BLaER1 treated with 17β-estradiol and CSF1 and Interleukin-3, amounts not matched to agents 10 nM and 100 nM (cell line): ENCODE measurements at regions not wholly inside any gene's neighbourhood (a gene's known extent, or its start where the extent isn't known, plus 50 kb on each side); places are given as distances from the start of the nearest gene placed in this dataset.

Source experiments
- H3K27ac ChIP-seq, 11 experiments: shearing (Covaris generic); formaldehyde crosslinking; 2 replicates each; pipeline ENCODE4 v1.8.1; 2022
- H3K27me3 ChIP-seq, 11 experiments: shearing (Covaris generic); formaldehyde crosslinking; 2 replicates each; pipeline ENCODE4 v1.8.1; 2022
- H3K36me3 ChIP-seq, 11 experiments: shearing (Covaris generic); formaldehyde crosslinking; 2 replicates each; pipeline ENCODE4 v1.8.1; 2022
- H3K4me1 ChIP-seq, 10 experiments: shearing (Covaris generic); formaldehyde crosslinking; 2 replicates each; pipeline ENCODE4 v1.8.1; 2022
- H3K4me2 ChIP-seq, 11 experiments: shearing (Covaris generic); formaldehyde crosslinking; 2 replicates each; pipeline ENCODE4 v1.8.1; 2022
- H3K4me3 ChIP-seq, 10 experiments: shearing (Covaris generic); formaldehyde crosslinking; 2 replicates each; pipeline ENCODE4 v1.8.1; 2022
- H3K9ac ChIP-seq, 11 experiments: shearing (Covaris generic); formaldehyde crosslinking; 2 replicates each; pipeline ENCODE4 v1.8.1; 2022
- H3K9me3 ChIP-seq, 11 experiments: shearing (Covaris generic); formaldehyde crosslinking; replicated peaks in 1 of 11; 2 replicates each; pipeline ENCODE4 v1.8.1; 2022
- H4K20me1 ChIP-seq, 11 experiments: shearing (Covaris generic); formaldehyde crosslinking; 2 replicates each; pipeline ENCODE4 v1.8.1; 2022
- Cebpa-rat ChIP-seq, 11 experiments: shearing (Covaris generic); IDR thresholded peaks; 2 replicates each; pipeline ENCODE4 v1.8.1; 2022

- no peak overlapping the region for H3K4me2 ChIP-seq
- H3K4me1 ChIP-seq: no peaks in the 10 kb centered on the region
- no peak for TF ChIP-seq Cebpa-rat (IDR thresholded peaks at IDR 0.05)
- H3K9me3 ChIP-seq: no peaks in the 10 kb centered on the region
- H3K9ac ChIP-seq: no peak overlapping the region
- H3K27ac ChIP-seq: no peak overlapping the region
- no peaks in the 10 kb centered on the region for H3K27me3 ChIP-seq
- H3K36me3 ChIP-seq: no peaks in the 10 kb centered on the region
- H4K20me1 ChIP-seq: no peaks in the 10 kb centered on the region
- H3K4me3 ChIP-seq: no peak overlapping the region
Observed at GRCh38 chr17:12519956-12520594, 145.6 kb upstream of the MYOCD start.

GRCh38 chr17:12521416-12521815 is 144.3 kb upstream of the MYOCD start:
- no peak for TF ChIP-seq Cebpa-rat (IDR thresholded peaks at IDR 0.05)
- no peaks in the 10 kb centered on the region for H3K36me3 ChIP-seq

GRCh38 chr17:12522336-12522735 is 143.4 kb upstream of the MYOCD start:
- no peak overlapping the region for H3K27ac ChIP-seq
- no peak for TF ChIP-seq Cebpa-rat (IDR thresholded peaks at IDR 0.05)
- H3K27me3 ChIP-seq: no peaks in the 10 kb centered on the region
- H3K4me3 ChIP-seq: no peak overlapping the region
- H4K20me1 ChIP-seq: no peaks in the 10 kb centered on the region
- no peaks in the 10 kb centered on the region for H3K4me1 ChIP-seq
- H3K9me3 ChIP-seq: no peaks in the 10 kb centered on the region
- H3K4me2 ChIP-seq: no peak overlapping the region
- H3K36me3 ChIP-seq: no peaks in the 10 kb centered on the region
- no peak overlapping the region for H3K9ac ChIP-seq

More at GRCh38 chr17:12521416-12521815, 144.3 kb upstream of the MYOCD start:
- no peak overlapping the region for H3K27ac ChIP-seq
- H3K27me3 ChIP-seq: no peaks in the 10 kb centered on the region
- H3K9me3 ChIP-seq: no peaks in the 10 kb centered on the region
- no peak overlapping the region for H3K9ac ChIP-seq
- no peaks in the 10 kb centered on the region for H3K4me1 ChIP-seq
- no peaks in the 10 kb centered on the region for H4K20me1 ChIP-seq
- no peak overlapping the region for H3K4me2 ChIP-seq
- no peak overlapping the region for H3K4me3 ChIP-seq

GRCh38 chr17:12522743-12523183 is 142.9 kb upstream of the MYOCD start:
- H4K20me1 ChIP-seq: no peaks in the 10 kb centered on the region
- no peak for TF ChIP-seq Cebpa-rat (IDR thresholded peaks at IDR 0.05)
- no peaks in the 10 kb centered on the region for H3K9me3 ChIP-seq
- H3K27me3 ChIP-seq: no peaks in the 10 kb centered on the region
- H3K4me2 ChIP-seq: no peak overlapping the region
- H3K4me3 ChIP-seq: no peak overlapping the region
- H3K36me3 ChIP-seq: no peaks in the 10 kb centered on the region
- H3K9ac ChIP-seq: no peak overlapping the region
- no peak overlapping the region for H3K27ac ChIP-seq
- no peaks in the 10 kb centered on the region for H3K4me1 ChIP-seq

GRCh38 chr17:12523244-12523643 is 142.4 kb upstream of the MYOCD start:
- H3K9me3 ChIP-seq: no peaks in the 10 kb centered on the region
- no peak overlapping the region for H3K9ac ChIP-seq
- H4K20me1 ChIP-seq: no peaks in the 10 kb centered on the region
- H3K4me1 ChIP-seq: no peaks in the 10 kb centered on the region
- TF ChIP-seq Cebpa-rat (IDR thresholded peaks at IDR 0.05): no peak
- H3K27me3 ChIP-seq: no peaks in the 10 kb centered on the region
- H3K4me2 ChIP-seq: no peak overlapping the region
- no peaks in the 10 kb centered on the region for H3K36me3 ChIP-seq
- H3K4me3 ChIP-seq: no peak overlapping the region
- no peak overlapping the region for H3K27ac ChIP-seq

- TF ChIP-seq Cebpa-rat (IDR thresholded peaks at IDR 0.05): no peak
- H3K4me1 ChIP-seq: no peaks in the 10 kb centered on the region
- H3K36me3 ChIP-seq: no peaks in the 10 kb centered on the region
- H3K4me3 ChIP-seq: no peak overlapping the region
- H3K4me2 ChIP-seq: no peak overlapping the region
- no peaks in the 10 kb centered on the region for H3K9me3 ChIP-seq
- H3K27me3 ChIP-seq: no peaks in the 10 kb centered on the region
- no peak overlapping the region for H3K27ac ChIP-seq
- no peak overlapping the region for H3K9ac ChIP-seq
- no peaks in the 10 kb centered on the region for H4K20me1 ChIP-seq
Observed at GRCh38 chr17:12528036-12528435, 137.7 kb upstream of the MYOCD start.

GRCh38 chr17:12530161-12530560 is 135.5 kb upstream of the MYOCD start:
- Histone ChIP-seq H3K4me3 (no peak overlapping the region), H3K9ac (no peak overlapping the region), H3K27me3 (no peaks in the 10 kb centered on the region), H3K27ac (no peak overlapping the region), H4K20me1 (no peaks in the 10 kb centered on the region), H3K4me1 (no peaks in the 10 kb centered on the region), H3K9me3 (no peaks in the 10 kb centered on the region), H3K4me2 (no peak overlapping the region), H3K36me3 (no peaks in the 10 kb centered on the region)
- TF ChIP-seq Cebpa-rat (IDR thresholded peaks at IDR 0.05): no peak

GRCh38 chr17:12536021-12536420 is 129.7 kb upstream of the MYOCD start:
- no peaks in the 10 kb centered on the region for H4K20me1 ChIP-seq
- TF ChIP-seq Cebpa-rat (IDR thresholded peaks at IDR 0.05): no peak
- no peak overlapping the region for H3K4me3 ChIP-seq
- no peak overlapping the region for H3K4me2 ChIP-seq
- H3K27me3 ChIP-seq: no peaks in the 10 kb centered on the region
- H3K36me3 ChIP-seq: no peaks in the 10 kb centered on the region
- no peak overlapping the region for H3K9ac ChIP-seq
- H3K4me1 ChIP-seq: no peaks in the 10 kb centered on the region
- H3K27ac ChIP-seq: no peak overlapping the region
- no peaks in the 10 kb centered on the region for H3K9me3 ChIP-seq

GRCh38 chr17:12536472-12536871 is 129.2 kb upstream of the MYOCD start:
- Histone ChIP-seq H3K36me3 (no peaks in the 10 kb centered on the region), H3K9ac (no peak overlapping the region), H3K4me2 (no peak overlapping the region), H3K4me3 (no peak overlapping the region), H4K20me1 (no peaks in the 10 kb centered on the region), H3K9me3 (no peaks in the 10 kb centered on the region), H3K4me1 (no peaks in the 10 kb centered on the region), H3K27me3 (no peaks in the 10 kb centered on the region), H3K27ac (no peak overlapping the region)
- no peak for TF ChIP-seq Cebpa-rat (IDR thresholded peaks at IDR 0.05)

GRCh38 chr17:12537436-12537835 is 128.3 kb upstream of the MYOCD start:
- Histone ChIP-seq H3K4me2 (no peak overlapping the region), H4K20me1 (no peaks in the 10 kb centered on the region), H3K27ac (no peak overlapping the region), H3K4me1 (no peaks in the 10 kb centered on the region), H3K9me3 (no peaks in the 10 kb centered on the region), H3K4me3 (no peak overlapping the region), H3K27me3 (no peaks in the 10 kb centered on the region), H3K36me3 (no peaks in the 10 kb centered on the region), H3K9ac (no peak overlapping the region)
- TF ChIP-seq Cebpa-rat (IDR thresholded peaks at IDR 0.05): no peak
